Fibroblast of skin of left biceps (primary cell): ENCODE measurements at regions not wholly inside any gene's neighbourhood (a gene's known extent, or its start where the extent isn't known, plus 50 kb on each side); places are given as distances from the start of the nearest gene placed in this dataset.
"Not testable (repeated sequence)": the region's sequence is repeated elsewhere in the genome, so short reads cannot be mapped to it uniquely, and the experiment has no call there.

Experiments used
- DNase-seq, 2 experiments: peaks; one replicate each; pipeline ENCODE4 v3.0.0-alpha.2; 2013; ENCODE audit warnings: low read depth in 2 of 2

GRCh38 chr10:22158426-22158825 is 59.4 kb downstream of the EBLN1 start:
- DNase-seq = no peak

GRCh38 chr10:22156750-22157149 is 61.1 kb downstream of the EBLN1 start:
- DNase-seq = no peak

- no peak for DNase-seq
These were observed 65.4 kb downstream of the EBLN1 start for GRCh38 chr10:22152403-22152802.

- DNase-seq = no peak
These were observed 67.0 kb downstream of the EBLN1 start for GRCh38 chr10:22150842-22151241.

- peak in 1 of 2 experiments; percentile 5 for DNase-seq
These were observed 68.9 kb downstream of the EBLN1 start for GRCh38 chr10:22148961-22149360.

- not testable (repeated sequence) for DNase-seq
These were observed 71.9 kb downstream of the EBLN1 start for GRCh38 chr10:22145873-22146272.

- DNase-seq = no peak
These were observed 80.3 kb downstream of the EBLN1 start for GRCh38 chr10:22137542-22137941.

GRCh38 chr10:22135591-22135990 is 82.2 kb downstream of the EBLN1 start:
- no peak for DNase-seq

- no peak for DNase-seq
These were observed 83.8 kb downstream of the EBLN1 start for GRCh38 chr10:22133749-22134624.

- not testable (repeated sequence) for DNase-seq
These were observed 87.0 kb downstream of the EBLN1 start for GRCh38 chr10:22130824-22131223.

- not testable (repeated sequence) for DNase-seq
These were observed 88.2 kb downstream of the EBLN1 start for GRCh38 chr10:22129612-22130011.

GRCh38 chr10:22121181-22121580 is 96.6 kb downstream of the EBLN1 start:
- DNase-seq = not testable (repeated sequence)

GRCh38 chr10:22120072-22120471 is 97.7 kb downstream of the EBLN1 start:
- DNase-seq = not testable (repeated sequence)

GRCh38 chr10:22119575-22119974 is 98.2 kb downstream of the EBLN1 start:
- not testable (repeated sequence) for DNase-seq

GRCh38 chr10:22111705-22112104 is 106.1 kb downstream of the EBLN1 start:
- no peak for DNase-seq

GRCh38 chr10:22111260-22111659 is 106.6 kb downstream of the EBLN1 start:
- no peak for DNase-seq

GRCh38 chr10:22110761-22111160 is 107.1 kb downstream of the EBLN1 start:
- no peak for DNase-seq

GRCh38 chr10:22105270-22105669 is 101.7 kb upstream of the DNAJC1 start:
- DNase-seq = no peak

- no peak for DNase-seq
These were observed 100.4 kb upstream of the DNAJC1 start for GRCh38 chr10:22103701-22104470.

- no peak for DNase-seq
These were observed 94.2 kb upstream of the DNAJC1 start for GRCh38 chr10:22097696-22098095.

- not testable (repeated sequence) for DNase-seq
These were observed 87.7 kb upstream of the DNAJC1 start for GRCh38 chr10:22091260-22091659.

GRCh38 chr10:22087402-22087738 is 83.8 kb upstream of the DNAJC1 start:
- DNase-seq = no peak
